Transverse colon (tissue), 3 donors: ENCODE measurements at regions not wholly inside any gene's neighbourhood (a gene's known extent, or its start where the extent isn't known, plus 50 kb on each side); places are given as distances from the start of the nearest gene placed in this dataset.

Experiments
- POLR2A ChIP-seq: fragments of 450-650 bp; IDR thresholded peaks from one replicate; pipeline ENCODE4 v1.6.1; 2016; ENCODE audit warnings: antibody characterized with exemption, mild to moderate bottlenecking, moderate library complexity
- TF ChIP-seq, protein P1 (sequence below), 5 experiments: fragments of 200-600 bp in 3 of 5; fragments of 450-650 bp in 2 of 5; sonication (generic) in 3 of 5; IDR thresholded peaks; 1 replicate in 2 of 5; 2 replicates in 3 of 5; pipeline ENCODE4 v1.5.1; 2016 to 2017; ENCODE audit warnings: antibody characterized with exemption in 5 of 5, inconsistent platforms in 3 of 5, mild to moderate bottlenecking in 2 of 5, moderate library complexity in 1 of 5

DNA sequence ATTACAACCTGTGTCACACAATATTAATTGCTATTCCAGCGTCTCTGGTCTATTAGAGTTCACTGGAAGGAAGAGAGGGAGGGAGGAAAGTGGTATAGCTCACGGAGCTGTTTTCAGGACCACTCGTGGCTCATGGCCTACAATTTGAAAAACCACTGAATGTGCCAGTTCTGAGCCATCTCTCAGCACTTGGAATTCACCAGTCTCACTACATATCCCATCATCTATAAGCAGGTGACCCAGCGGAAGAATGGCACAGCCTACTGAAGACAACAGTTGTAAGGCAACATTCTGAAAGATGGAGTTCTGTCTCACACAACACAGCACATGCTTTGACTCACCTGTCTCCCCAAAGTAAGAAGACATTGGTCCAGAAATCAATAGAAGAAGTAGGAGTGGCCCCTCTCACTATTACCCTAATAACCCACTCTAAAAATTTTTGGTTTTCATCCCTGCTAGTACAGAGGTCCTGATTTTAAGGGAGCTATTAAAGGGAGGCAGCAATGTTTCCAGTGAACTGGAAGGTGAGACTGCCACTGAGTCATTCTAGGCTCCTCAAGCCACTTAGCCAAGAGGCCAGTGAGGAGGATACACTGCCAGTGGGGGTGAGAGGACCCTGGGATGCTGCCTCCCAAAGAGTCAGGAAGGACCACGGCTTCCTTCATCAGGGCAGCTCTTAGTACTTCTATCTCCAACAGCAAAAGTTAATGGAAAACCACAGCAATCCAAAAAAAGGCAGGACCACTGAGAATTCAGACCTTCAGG lies 50.0 kb upstream of the DOCK9 start:
- no peak for TF ChIP-seq POLR2A
- TF ChIP-seq, protein P1, sequence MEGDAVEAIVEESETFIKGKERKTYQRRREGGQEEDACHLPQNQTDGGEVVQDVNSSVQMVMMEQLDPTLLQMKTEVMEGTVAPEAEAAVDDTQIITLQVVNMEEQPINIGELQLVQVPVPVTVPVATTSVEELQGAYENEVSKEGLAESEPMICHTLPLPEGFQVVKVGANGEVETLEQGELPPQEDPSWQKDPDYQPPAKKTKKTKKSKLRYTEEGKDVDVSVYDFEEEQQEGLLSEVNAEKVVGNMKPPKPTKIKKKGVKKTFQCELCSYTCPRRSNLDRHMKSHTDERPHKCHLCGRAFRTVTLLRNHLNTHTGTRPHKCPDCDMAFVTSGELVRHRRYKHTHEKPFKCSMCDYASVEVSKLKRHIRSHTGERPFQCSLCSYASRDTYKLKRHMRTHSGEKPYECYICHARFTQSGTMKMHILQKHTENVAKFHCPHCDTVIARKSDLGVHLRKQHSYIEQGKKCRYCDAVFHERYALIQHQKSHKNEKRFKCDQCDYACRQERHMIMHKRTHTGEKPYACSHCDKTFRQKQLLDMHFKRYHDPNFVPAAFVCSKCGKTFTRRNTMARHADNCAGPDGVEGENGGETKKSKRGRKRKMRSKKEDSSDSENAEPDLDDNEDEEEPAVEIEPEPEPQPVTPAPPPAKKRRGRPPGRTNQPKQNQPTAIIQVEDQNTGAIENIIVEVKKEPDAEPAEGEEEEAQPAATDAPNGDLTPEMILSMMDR (IDR thresholded peaks at IDR 0.05), result no peak
